Fibroblast of mammary gland (primary cell): ENCODE measurements at regions not wholly inside any gene's neighbourhood (a gene's known extent, or its start where the extent isn't known, plus 50 kb on each side); places are given as distances from the start of the nearest gene placed in this dataset.
"Not testable (repeated sequence)": the region's sequence is repeated elsewhere in the genome, so short reads cannot be mapped to it uniquely, and the experiment has no call there.

Experiments
- DNase-seq: peaks from one replicate; pipeline ENCODE4 v3.0.0-alpha.2; 2010; ENCODE audit warnings: low read depth
- H3K4me3 ChIP-seq: 2 replicates; pipeline ENCODE4 v1.5.1; 2011; ENCODE audit warnings: low read depth, mild to moderate bottlenecking, low read length, moderate library complexity; ENCODE audit not compliant: control insufficient read depth
- CTCF ChIP-seq: conservative IDR thresholded peaks from 2 replicates; pipeline ENCODE4 v1.5.1; 2011; ENCODE audit warnings: low read depth, low read length, inconsistent platforms; ENCODE audit not compliant: control insufficient read depth, insufficient read depth

- no peak overlapping the region for H3K4me3 ChIP-seq
- no peak for TF ChIP-seq CTCF
- DNase-seq: peak; percentile 98
Measured at GRCh38 chr12:25615119-25615518, 62.0 kb upstream of the LMNTD1 start.

GRCh38 chr12:25616286-25616685, 63.2 kb upstream of the LMNTD1 start:
- TF ChIP-seq CTCF: no peak
- DNase-seq: no peak
- no peak overlapping the region for H3K4me3 ChIP-seq

DNA sequence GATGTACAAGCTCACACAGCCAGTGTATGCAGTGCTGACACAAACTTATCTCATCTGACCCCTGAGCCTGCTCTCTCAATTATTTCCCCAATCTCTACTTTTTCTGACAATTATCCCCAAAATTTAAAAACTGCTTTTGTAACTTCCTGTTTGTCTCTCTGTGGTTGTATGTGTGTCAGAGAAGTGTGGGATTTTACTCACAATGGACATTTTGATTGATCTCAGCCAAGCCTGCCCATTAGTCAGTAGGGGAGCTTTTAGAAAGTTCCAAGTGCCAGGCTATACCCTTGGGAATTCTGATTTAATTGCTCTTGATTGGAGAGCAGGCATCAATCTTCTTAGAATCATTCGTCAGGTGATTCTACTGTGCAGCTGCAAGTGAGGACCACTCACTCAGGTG, 64.9 kb upstream of the LMNTD1 start:
- H3K4me3 ChIP-seq: no peak overlapping the region
- peak; percentile 15 for DNase-seq
- no peak for TF ChIP-seq CTCF

GRCh38 chr12:25623816-25624215, 70.7 kb upstream of the LMNTD1 start:
- no peak for TF ChIP-seq CTCF
- no peak overlapping the region for H3K4me3 ChIP-seq
- DNase-seq: peak; percentile 34

DNA sequence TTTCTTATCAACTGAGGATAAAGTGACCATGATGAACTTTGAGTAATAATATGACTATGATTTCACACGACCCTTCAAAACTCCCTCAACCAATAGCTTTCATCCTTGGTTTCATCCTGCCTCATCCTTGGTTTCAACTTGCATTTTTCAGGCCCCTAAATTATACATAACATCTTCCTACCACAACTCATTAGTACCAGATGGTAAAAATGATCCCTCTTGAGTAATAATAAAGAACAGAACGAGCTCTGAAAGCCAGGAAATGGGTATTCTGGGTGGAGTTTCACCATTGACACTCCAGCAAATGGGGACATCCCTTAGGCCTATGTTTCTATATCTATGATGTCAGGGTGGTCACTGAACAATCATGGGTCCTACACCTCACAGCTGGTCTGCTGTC, 72.1 kb upstream of the LMNTD1 start:
- H3K4me3 ChIP-seq: no peak overlapping the region
- DNase-seq: peak; percentile 65
- TF ChIP-seq CTCF: no peak

DNA sequence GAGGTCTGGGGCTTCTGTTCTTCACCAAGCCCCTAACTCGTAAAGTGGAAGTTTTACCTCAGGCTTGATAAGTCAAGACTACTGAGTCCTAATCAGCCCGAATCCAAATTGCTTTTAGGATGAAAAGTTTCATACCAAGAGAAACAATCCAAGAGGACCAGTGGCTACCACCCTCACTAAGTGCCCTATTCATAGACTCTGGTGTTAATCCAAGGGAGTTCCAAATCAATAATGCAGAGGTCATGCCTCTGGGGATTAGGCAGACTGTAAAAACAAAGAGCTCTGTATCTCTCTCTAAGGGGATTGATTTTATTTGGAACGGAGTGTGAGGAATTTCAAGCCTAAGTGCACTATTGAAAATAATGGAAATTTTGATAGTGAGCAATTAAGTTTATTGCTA, 76.3 kb upstream of the LMNTD1 start:
- TF ChIP-seq CTCF: no peak
- DNase-seq: no peak
- no peak overlapping the region for H3K4me3 ChIP-seq

- H3K4me3 ChIP-seq, DNase-seq: not testable (repeated sequence)
Measured at GRCh38 chr12:25630735-25631515, 77.8 kb upstream of the LMNTD1 start.

DNA sequence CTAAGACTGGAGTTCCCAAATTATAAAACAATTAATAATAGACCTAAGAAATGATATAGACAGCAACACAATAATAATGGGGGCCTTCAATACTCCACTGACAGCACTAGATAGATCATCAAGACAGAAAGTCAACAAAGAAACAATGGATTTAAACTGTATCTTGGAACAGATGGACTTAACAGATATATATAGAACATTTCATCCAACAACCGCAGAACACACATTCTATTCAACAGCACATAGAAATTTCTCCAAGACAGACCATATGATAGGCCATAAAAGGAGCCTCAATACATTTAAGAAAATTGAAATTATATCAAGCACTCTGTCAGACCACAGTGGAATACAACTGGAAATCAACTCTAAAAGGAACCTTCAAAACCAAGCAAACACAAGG, 80.1 kb upstream of the LMNTD1 start:
- DNase-seq: not testable (repeated sequence)

More for the DNA sequence above, 80.1 kb upstream of the LMNTD1 start:
- H3K4me3 ChIP-seq: not testable (repeated sequence)
